ENCODE measurements at regions not wholly inside any gene's neighbourhood (a gene's known extent, or its start where the extent isn't known, plus 50 kb on each side); places are given as distances from the start of the nearest gene placed in this dataset.

- TF ChIP-seq CTCF (optimal IDR thresholded peaks at IDR 0.05 in 1 of 3, IDR thresholded peaks at IDR 0.05 in 1 of 3, conservative IDR thresholded peaks at IDR 0.05 in 1 of 3; ENCODE audit: extremely low read depth in 1 of 3, insufficient read depth in 2 of 3, low read length in 3 of 3) = no peak
- TF ChIP-seq EZH2 (IDR thresholded peaks at IDR 0.05; ENCODE audit: low read length) = no peak
These were observed 52.6 kb upstream of the ATP10B start for GRCh38 chr5:160904591-160904990.

Data from keratinocyte (primary cell).